H9 (cell line): ENCODE measurements at regions not wholly inside any gene's neighbourhood (a gene's known extent, or its start where the extent isn't known, plus 50 kb on each side); places are given as distances from the start of the nearest gene placed in this dataset.

ENCODE experiments used
- DNase-seq: peaks from one replicate; pipeline ENCODE4 v3.0.0-alpha.2; 2017
- H2AFZ ChIP-seq: one replicate; pipeline ENCODE4 v1.6.1; 2013; ENCODE audit warnings: mild to moderate bottlenecking, low read length, control low read depth, moderate library complexity
- H2AK5ac ChIP-seq: 2 replicates; pipeline ENCODE4 v1.6.1; 2013; ENCODE audit warnings: low read length, control low read depth, mixed read lengths; ENCODE audit not compliant: insufficient read length
- H2BK120ac ChIP-seq: one replicate; pipeline ENCODE4 v1.6.1; 2013; ENCODE audit warnings: low read depth, mild to moderate bottlenecking, low read length, control low read depth, inconsistent platforms; ENCODE audit not compliant: poor library complexity, severe bottlenecking
- H2BK12ac ChIP-seq: 2 replicates; pipeline ENCODE4 v1.6.1; 2013; ENCODE audit warnings: low read length, control low read depth, mixed read lengths, low read depth; ENCODE audit not compliant: insufficient read length
- H2BK15ac ChIP-seq: 2 replicates; pipeline ENCODE4 v1.6.1; 2013; ENCODE audit warnings: low read depth, low read length, control low read depth
- H2BK20ac ChIP-seq: one replicate; pipeline ENCODE4 v1.6.1; 2013; ENCODE audit warnings: low read depth, mild to moderate bottlenecking, low read length, control low read depth, inconsistent platforms; ENCODE audit not compliant: poor library complexity, severe bottlenecking
- H2BK5ac ChIP-seq: 2 replicates; pipeline ENCODE4 v1.6.1; 2013; ENCODE audit warnings: low read length, control low read depth, mixed read lengths; ENCODE audit not compliant: insufficient read length
- H3K14ac ChIP-seq: 2 replicates; pipeline ENCODE4 v1.6.1; 2013; ENCODE audit warnings: low read length, control low read depth; ENCODE audit not compliant: insufficient read depth
- H3K18ac ChIP-seq: 2 replicates; pipeline ENCODE4 v1.6.1; 2013; ENCODE audit warnings: low read depth, mild to moderate bottlenecking, mixed read lengths, low read length, control low read depth; ENCODE audit not compliant: insufficient read length
- H3K23ac ChIP-seq: 2 replicates; pipeline ENCODE4 v1.6.1; 2013; ENCODE audit warnings: low read length, control low read depth, mixed read lengths, low read depth; ENCODE audit not compliant: insufficient read length
- H3K23me2 ChIP-seq: 2 replicates; pipeline ENCODE4 v1.6.1; 2013; ENCODE audit warnings: low read depth, mild to moderate bottlenecking, mixed read lengths, low read length, control low read depth; ENCODE audit not compliant: insufficient read length, poor library complexity, severe bottlenecking
- H3K27ac ChIP-seq: 2 replicates; pipeline ENCODE4 v1.5.1; 2013; ENCODE audit warnings: low read length, control low read depth, mixed read lengths, low read depth; ENCODE audit not compliant: insufficient read length
- H3K27me3 ChIP-seq: 2 replicates; pipeline ENCODE4 v1.6.1; 2013; ENCODE audit warnings: low read length, control low read depth, inconsistent platforms; ENCODE audit not compliant: insufficient read depth
- H3K4ac ChIP-seq: 2 replicates; pipeline ENCODE4 v1.6.1; 2013; ENCODE audit warnings: low read depth, mild to moderate bottlenecking, control low read depth, inconsistent platforms, low read length, moderate library complexity
- H3K4me1 ChIP-seq: 2 replicates; pipeline ENCODE4 v1.6.1; 2013; ENCODE audit warnings: low read length, control low read depth, inconsistent platforms; ENCODE audit not compliant: insufficient read depth
- H3K4me2 ChIP-seq: 2 replicates; pipeline ENCODE4 v1.6.1; 2013; ENCODE audit warnings: low read length, control low read depth, mixed read lengths; ENCODE audit not compliant: insufficient read length, insufficient read depth
- H3K56ac ChIP-seq: 2 replicates; pipeline ENCODE4 v1.6.1; 2013; ENCODE audit warnings: low read depth, mild to moderate bottlenecking, mixed read lengths, low read length, control low read depth; ENCODE audit not compliant: insufficient read length
- H3K79me1 ChIP-seq: 2 replicates; pipeline ENCODE4 v1.6.1; 2013; ENCODE audit warnings: low read depth, mild to moderate bottlenecking, moderate library complexity, low read length, control low read depth, inconsistent platforms; ENCODE audit not compliant: insufficient read depth, poor library complexity, severe bottlenecking
- H3K79me2 ChIP-seq: 2 replicates; pipeline ENCODE4 v1.6.1; 2013; ENCODE audit warnings: low read length, control low read depth, inconsistent platforms; ENCODE audit not compliant: insufficient read depth
- H3K9ac ChIP-seq: 2 replicates; pipeline ENCODE4 v1.6.1; 2013; ENCODE audit warnings: low read length, control low read depth, mixed read lengths; ENCODE audit not compliant: insufficient read length; ENCODE audit errors: extremely low read depth
- H3K9me3 ChIP-seq: one replicate; pipeline ENCODE4 v1.6.1; 2013; ENCODE audit warnings: low read depth, low read length, inconsistent platforms; ENCODE audit not compliant: control insufficient read depth
- H3T11ph ChIP-seq: one replicate; pipeline ENCODE4 v1.6.1; 2013; ENCODE audit warnings: mild to moderate bottlenecking, low read length, control low read depth, inconsistent platforms
- H4K20me1 ChIP-seq: one replicate; pipeline ENCODE4 v1.6.1; 2013; ENCODE audit not compliant: control insufficient read depth, insufficient read length, insufficient read depth
- H4K5ac ChIP-seq: 2 replicates; pipeline ENCODE4 v1.6.1; 2013; ENCODE audit warnings: low read depth, mild to moderate bottlenecking, mixed read lengths, low read length, control low read depth; ENCODE audit not compliant: insufficient read length
- H4K8ac ChIP-seq: replicated peaks from 2 replicates; pipeline ENCODE4 v1.6.1; 2013; ENCODE audit warnings: low read length, control low read depth, mixed read lengths, low read depth; ENCODE audit not compliant: insufficient read length
- H4K91ac ChIP-seq: 2 replicates; pipeline ENCODE4 v1.6.1; 2013; ENCODE audit warnings: low read depth, mild to moderate bottlenecking, moderate library complexity, mixed read lengths, low read length, control low read depth; ENCODE audit not compliant: insufficient read length
- H3K27ac Mint-ChIP-seq, 3 experiments: 2 replicates in 2 of 3; 3 replicates in 1 of 3; pipeline ENCODE4 v1.8.0; 2020 to 2021; ENCODE audit warnings: mixed read lengths in 3 of 3, mild to moderate bottlenecking in 1 of 3, moderate library complexity in 1 of 3
- H3K27me3 Mint-ChIP-seq: 2 replicates; pipeline ENCODE4 v1.8.0; 2021; ENCODE audit warnings: low read depth, mild to moderate bottlenecking, moderate library complexity, mixed read lengths
- H3K36me3 Mint-ChIP-seq, 3 experiments: 2 replicates in 2 of 3; 3 replicates in 1 of 3; pipeline ENCODE4 v1.8.0; 2020 to 2021; ENCODE audit warnings: low read depth in 3 of 3, mixed read lengths in 3 of 3; ENCODE audit not compliant: insufficient read depth in 1 of 3
- H3K4me1 Mint-ChIP-seq, 2 experiments: 2 replicates each; pipeline ENCODE4 v1.8.0; 2020; ENCODE audit warnings: mixed read lengths in 2 of 2
- H3K4me3 Mint-ChIP-seq, 2 experiments: 2 replicates in 1 of 2; 3 replicates in 1 of 2; pipeline ENCODE4 v1.8.0; 2020 to 2021; ENCODE audit warnings: mild to moderate bottlenecking in 2 of 2, mixed read lengths in 2 of 2, moderate library complexity in 1 of 2
- H3K9me3 Mint-ChIP-seq, 2 experiments: 2 replicates in 1 of 2; 3 replicates in 1 of 2; pipeline ENCODE4 v1.8.0; 2020; ENCODE audit warnings: mild to moderate bottlenecking in 2 of 2, mixed read lengths in 2 of 2, moderate library complexity in 1 of 2
- CTCF ChIP-seq: fragments of 200-600 bp; sonication (generic); conservative IDR thresholded peaks from 3 replicates; pipeline ENCODE4 v1.8.0; 2021; ENCODE audit warnings: antibody characterized with exemption, mild to moderate bottlenecking
- WGBS: extraction: QIAGEN DNeasy Blood & Tissue Kit; methylation state at CpG from one replicate; pipeline ENCODE4 v1.1.7; 2013; ENCODE audit warnings: missing lambda C conversion rate, low lambda C conversion rate, mixed read lengths; ENCODE audit not compliant: insufficient read length; ENCODE audit errors: extremely low coverage; 5-methylcytosine and 5-hydroxymethylcytosine counted together

- Histone ChIP-seq H3K9me3 (no peaks in the 10 kb centered on the region), H3K23ac (no peak overlapping the region), H2BK20ac (no peak overlapping the region), H2BK120ac (no peak overlapping the region), H4K91ac (no peak overlapping the region), H2BK5ac (no peak overlapping the region), H3K79me2 (no peaks in the 10 kb centered on the region), H4K8ac (no peak overlapping the region), H4K20me1 (no peaks in the 10 kb centered on the region), H3K23me2 (no peaks in the 10 kb centered on the region), H3K18ac (no peak overlapping the region), H3K14ac (no peak overlapping the region), H4K5ac (no peak overlapping the region), H3K4me1 (no peaks in the 10 kb centered on the region), H3K27ac (no peak overlapping the region), H2BK12ac (no peak overlapping the region), H3K9ac (no peak overlapping the region), H2AFZ (no peak overlapping the region), H3K56ac (no peak overlapping the region), H3K4me2 (no peak overlapping the region), H3K4ac (no peak overlapping the region), H2BK15ac (no peak overlapping the region), H3K27me3 (no peaks in the 10 kb centered on the region), H3K79me1 (no peaks in the 10 kb centered on the region), H2AK5ac (no peak overlapping the region), H3T11ph (no peak overlapping the region)
- DNase-seq = no peak
- no peaks in the 10 kb centered on the region for H3K4me1 Mint-ChIP-seq
- no peak overlapping the region for H3K27ac Mint-ChIP-seq
- WGBS = no CpG with 5 or more reads among the region's 3 CpGs
- H3K4me3 Mint-ChIP-seq = no peak overlapping the region
- no peaks in the 10 kb centered on the region for H3K27me3 Mint-ChIP-seq
- H3K36me3 Mint-ChIP-seq = peaks cover 3 to 18% (median 7%) of the 10 kb centered on the region in 3 experiments; a peak in 6 of 7 replicates
- H3K9me3 Mint-ChIP-seq = peaks cover 10 to 12% of the 10 kb centered on the region in 2 experiments
- TF ChIP-seq CTCF = no peak
These were observed 1298.5 kb downstream of the SUCLG1 start for GRCh38 chr2:83160571-83160970.
